Fibroblast of villous mesenchyme (primary cell): ENCODE measurements at regions not wholly inside any gene's neighbourhood (a gene's known extent, or its start where the extent isn't known, plus 50 kb on each side); places are given as distances from the start of the nearest gene placed in this dataset.

Experiments
- DNase-seq: peaks from one replicate; pipeline ENCODE4 v3.0.0-alpha.2; 2010; ENCODE audit warnings: low read depth
- H3K4me3 ChIP-seq: 2 replicates; pipeline ENCODE4 v1.5.1; 2011; ENCODE audit warnings: low read depth, mild to moderate bottlenecking, low read length
- TF ChIP-seq, protein P1 (sequence below): IDR thresholded peaks from 2 replicates; pipeline ENCODE4 v1.5.1; 2012; ENCODE audit warnings: low read depth, mild to moderate bottlenecking, low read length; ENCODE audit not compliant: insufficient read depth

DNA sequence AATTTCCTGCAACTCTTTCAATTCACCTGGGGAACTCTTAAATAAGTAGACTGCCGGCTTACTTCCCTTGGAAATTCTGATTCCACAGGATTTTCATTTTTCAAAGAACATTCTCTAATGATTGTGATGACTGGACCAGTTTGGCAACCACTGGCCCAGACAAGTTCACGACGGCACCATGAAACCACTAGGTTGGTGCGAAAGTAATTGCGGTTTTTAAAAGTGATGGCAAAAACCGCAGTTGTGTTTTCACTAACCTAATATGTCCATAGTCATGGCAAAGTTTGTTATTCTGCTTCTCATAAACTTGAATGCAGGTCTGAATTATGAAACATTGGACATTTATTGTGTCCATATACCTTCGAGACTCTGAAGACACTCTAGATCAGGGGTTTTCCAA is 317.2 kb downstream of the IRX1 start:
- DNase-seq: no peak
- H3K4me3 ChIP-seq: no peak overlapping the region
- TF ChIP-seq, protein P1, sequence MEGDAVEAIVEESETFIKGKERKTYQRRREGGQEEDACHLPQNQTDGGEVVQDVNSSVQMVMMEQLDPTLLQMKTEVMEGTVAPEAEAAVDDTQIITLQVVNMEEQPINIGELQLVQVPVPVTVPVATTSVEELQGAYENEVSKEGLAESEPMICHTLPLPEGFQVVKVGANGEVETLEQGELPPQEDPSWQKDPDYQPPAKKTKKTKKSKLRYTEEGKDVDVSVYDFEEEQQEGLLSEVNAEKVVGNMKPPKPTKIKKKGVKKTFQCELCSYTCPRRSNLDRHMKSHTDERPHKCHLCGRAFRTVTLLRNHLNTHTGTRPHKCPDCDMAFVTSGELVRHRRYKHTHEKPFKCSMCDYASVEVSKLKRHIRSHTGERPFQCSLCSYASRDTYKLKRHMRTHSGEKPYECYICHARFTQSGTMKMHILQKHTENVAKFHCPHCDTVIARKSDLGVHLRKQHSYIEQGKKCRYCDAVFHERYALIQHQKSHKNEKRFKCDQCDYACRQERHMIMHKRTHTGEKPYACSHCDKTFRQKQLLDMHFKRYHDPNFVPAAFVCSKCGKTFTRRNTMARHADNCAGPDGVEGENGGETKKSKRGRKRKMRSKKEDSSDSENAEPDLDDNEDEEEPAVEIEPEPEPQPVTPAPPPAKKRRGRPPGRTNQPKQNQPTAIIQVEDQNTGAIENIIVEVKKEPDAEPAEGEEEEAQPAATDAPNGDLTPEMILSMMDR: no peak

DNA sequence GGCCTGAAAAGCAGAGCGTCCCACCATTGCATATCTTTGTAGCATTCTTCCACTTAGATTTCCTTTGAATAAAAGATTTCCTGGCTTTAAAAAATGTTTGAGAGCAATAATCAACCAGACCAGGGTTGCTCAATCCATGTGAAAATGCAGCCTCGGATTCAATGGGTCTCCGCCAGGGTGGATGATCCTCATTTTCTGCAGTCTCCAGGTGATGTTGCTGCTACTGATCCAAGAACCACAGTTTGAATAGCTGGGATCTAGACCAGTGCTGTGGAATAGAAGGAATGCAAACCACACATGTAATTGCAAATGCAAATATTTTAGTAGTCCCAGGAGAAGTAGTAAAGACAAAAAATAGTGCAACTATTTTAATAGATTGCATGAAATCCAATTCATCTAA is 317.6 kb downstream of the IRX1 start:
- H3K4me3 ChIP-seq: no peak overlapping the region
- TF ChIP-seq, protein P1: no peak
- DNase-seq: no peak

DNA sequence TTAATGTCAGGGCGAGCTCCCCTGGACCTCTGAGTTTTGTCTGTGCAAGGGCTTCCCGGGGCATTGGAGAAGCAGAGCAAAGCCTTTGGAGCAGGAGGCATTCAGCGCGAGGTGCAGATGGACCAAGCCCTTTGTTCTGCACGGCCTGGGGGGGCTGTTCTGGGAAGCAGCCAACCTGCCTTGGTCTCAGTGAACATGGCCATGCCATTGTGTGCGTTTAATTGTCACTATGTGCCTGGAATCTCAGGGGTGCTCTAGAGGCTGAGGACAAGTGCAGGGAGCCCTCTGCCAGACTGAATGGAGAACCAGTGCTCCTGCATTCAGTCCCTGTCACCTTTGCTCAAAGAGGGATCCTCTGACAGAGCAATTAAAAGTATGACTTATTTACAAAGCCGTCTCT is 329.4 kb downstream of the IRX1 start:
- no peak overlapping the region for H3K4me3 ChIP-seq
- no peak for DNase-seq
- TF ChIP-seq, protein P1: no peak

DNA sequence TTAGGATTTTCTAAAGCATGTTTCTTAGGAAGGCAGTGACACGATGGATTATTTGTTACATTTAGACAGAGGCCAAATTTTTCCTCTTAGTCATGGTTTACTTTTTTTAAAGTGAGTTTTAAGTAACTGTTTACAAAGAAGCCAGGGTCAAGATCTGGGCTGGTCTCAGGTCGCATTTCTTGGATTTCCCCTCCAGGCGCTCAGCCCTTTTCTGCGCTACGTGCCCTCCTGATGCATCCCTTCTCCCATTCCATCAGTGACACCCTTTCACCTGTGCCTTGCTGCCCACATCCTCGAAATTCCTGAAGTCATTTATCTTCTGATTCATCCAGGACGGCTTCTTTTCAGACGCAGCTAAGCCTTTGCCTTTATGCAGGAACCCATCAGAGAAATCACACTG is 330.3 kb downstream of the IRX1 start:
- TF ChIP-seq, protein P1: no peak
- H3K4me3 ChIP-seq: no peak overlapping the region
- DNase-seq: no peak

DNA sequence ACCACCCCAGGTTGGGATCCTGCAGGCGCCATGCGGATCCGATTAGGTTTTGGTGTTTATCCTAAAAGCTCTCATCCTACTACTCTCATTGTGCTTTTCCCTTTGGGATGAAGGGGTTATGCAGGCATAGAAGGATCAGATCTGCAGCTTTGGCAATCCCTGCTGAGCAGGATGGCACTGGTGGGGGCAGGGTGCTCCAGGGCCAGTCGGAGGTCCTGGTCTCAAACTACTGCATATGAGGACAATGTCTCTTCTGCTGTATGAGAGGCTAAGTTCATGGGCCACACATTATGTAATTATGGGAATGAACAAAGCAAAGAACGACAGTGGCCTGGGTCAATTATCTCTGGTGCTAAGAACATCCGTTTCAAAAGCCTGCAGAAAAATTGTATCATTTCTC is 334.2 kb downstream of the IRX1 start:
- DNase-seq: no peak
- TF ChIP-seq, protein P1: no peak
- H3K4me3 ChIP-seq: no peak overlapping the region

DNA sequence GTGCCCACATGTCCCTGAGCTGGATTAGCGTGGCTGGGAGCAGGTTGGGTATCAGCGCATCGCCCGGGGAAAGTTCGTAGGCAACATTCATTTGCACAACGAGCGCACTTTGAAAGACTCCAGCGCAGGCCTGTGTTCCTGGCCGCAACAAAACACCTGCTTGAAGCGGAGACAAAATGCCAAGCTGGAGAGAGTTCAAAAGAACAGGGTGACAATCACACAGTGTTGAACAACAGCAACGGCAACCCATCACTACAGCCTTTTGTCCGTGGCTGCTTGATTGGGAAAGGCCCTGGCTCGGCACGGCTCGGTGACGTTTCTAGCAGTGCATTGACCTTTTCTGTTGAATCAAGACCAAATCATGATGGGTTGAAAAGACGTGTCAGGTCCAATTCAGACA is 336.3 kb downstream of the IRX1 start:
- TF ChIP-seq, protein P1: no peak
- H3K4me3 ChIP-seq: no peak overlapping the region
- no peak for DNase-seq

DNA sequence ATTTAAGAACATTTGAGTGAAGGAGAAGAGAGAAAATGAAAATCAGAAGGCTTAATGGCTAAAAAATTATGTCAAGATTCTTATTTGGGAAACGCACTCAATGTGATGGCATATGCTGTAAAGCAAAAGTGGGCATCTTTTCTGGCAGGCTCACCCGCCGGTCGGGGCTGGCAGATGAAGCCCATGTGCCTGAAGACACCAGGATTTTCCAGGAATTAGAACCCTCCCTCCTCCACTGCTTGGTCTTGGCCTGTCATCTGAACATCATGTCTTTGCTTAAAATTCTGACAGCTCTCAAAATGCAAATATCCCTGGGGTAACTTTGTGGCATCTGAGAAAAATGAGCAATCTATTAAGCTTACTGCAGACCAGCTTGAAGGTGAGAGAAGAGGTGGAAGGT is 337.9 kb downstream of the IRX1 start:
- H3K4me3 ChIP-seq: no peak overlapping the region
- TF ChIP-seq, protein P1: no peak
- DNase-seq: no peak
